Inferior parietal cortex (tissue), 1 donor: ENCODE measurements at regions not wholly inside any gene's neighbourhood (a gene's known extent, or its start where the extent isn't known, plus 50 kb on each side); places are given as distances from the start of the nearest gene placed in this dataset.
"Not testable (repeated sequence)": the region's sequence is repeated elsewhere in the genome, so short reads cannot be mapped to it uniquely, and the experiment has no call there.

Experiments
- DNase-seq: peaks from one replicate; pipeline ENCODE4 v3.0.0-alpha.2; 2016; ENCODE audit errors: extremely low spot score

DNA sequence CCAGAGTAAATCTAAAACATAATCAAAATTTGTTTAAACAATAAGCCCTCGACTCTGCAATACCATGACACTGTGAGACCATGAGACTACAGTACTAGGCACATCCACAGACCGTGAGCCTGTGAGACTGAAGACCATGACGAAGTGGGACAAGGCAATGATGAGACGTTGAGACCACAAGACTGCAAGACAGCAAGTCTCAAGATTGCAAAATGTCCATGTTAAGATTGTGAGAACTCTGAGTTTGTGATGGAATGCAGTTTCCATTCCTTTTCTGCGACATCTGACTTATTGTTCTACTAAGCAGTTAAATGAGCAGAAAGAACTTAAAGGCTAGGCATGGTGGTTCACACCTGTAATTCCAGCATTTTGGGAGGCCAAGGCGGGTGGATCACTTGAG, 102.1 kb upstream of the PHACTR1 start:
- no peak for DNase-seq

DNA sequence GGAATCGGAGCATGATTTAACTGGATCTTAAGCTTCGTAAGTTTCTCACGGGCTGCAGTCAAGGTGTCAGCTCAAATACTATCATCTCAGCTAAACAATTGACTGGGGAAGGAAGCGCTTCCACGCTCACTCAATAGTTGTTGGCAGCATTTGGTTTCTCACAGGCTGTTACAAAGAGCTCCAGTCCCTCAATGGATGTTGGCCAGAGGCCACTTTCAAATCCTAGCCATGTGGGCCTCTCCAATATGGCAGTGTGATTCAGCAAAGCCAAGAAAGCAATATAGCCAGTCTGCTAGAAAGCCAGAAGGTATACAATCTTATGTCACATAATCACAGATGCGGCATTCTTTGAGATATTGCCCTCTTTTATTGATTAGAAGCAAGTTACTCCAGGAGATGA, 98.3 kb upstream of the PHACTR1 start:
- no peak for DNase-seq

DNA sequence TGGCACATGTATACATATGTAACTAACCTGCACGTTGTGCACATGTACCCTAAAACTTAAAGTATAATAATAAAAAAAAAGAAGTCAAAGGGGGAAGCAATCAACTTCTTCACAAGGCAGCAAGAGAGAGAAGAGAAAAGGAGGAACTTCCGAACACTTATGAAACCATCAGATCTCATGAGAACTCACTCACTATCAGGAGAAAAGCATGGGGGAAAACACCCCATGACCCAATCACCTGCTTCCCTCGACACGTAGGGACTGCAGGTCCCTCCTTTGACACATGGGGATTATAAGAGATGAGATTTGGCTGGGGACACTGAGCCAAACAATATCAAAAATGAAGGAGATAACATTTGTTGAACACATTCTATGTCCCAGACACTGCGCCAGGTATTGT, 94.8 kb upstream of the PHACTR1 start:
- DNase-seq = no peak

DNA sequence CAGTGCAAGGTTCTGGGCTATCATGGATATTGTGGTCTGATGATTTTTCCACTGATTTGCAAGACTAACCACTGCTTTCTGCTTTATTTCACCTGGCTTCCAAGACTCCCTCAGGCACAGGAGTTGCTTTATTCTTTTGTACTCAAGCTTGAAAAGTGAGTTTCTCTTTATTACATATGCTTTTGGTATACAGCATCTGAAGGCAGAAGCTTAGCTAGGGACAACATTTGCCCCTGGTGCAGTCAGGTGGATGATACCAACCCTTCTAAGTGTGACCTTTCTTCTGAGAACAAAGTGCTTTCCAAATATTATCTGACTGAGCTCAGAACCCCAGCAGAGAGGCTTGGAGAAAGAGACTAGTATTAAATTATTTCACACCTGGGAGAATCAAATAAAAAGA, 94.0 kb upstream of the PHACTR1 start:
- no peak for DNase-seq

DNA sequence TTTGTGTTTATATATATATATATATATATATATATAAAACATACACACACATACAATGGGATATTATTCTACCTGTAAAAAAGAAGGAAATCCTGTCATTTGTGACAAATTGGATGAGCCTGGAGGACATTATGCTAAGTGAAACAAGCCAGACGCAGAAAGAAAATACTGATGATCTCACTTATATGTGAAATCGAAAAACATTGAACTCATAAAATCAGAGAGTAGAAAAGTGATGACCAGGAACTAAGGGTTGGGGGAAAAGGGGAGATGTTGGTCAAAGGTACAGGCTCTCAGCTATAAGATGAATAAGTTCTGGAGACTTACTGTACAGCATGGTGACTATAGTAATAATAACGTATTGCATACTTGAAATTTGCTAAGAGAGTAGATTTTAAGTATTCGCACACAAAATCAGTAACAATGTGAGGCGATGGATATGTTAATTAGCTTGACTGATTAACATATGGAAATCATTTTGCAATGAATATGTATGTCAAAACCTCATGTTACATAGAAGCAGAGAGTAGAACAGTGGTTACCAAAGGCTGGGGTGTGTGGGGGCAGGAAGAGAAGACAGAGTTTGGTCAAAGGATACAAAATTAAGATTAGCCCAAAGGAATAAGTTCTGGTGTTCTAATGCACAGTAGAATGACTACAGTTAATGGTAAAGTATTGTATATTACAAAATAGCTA, 92.3 kb upstream of the PHACTR1 start:
- DNase-seq = no peak

DNA sequence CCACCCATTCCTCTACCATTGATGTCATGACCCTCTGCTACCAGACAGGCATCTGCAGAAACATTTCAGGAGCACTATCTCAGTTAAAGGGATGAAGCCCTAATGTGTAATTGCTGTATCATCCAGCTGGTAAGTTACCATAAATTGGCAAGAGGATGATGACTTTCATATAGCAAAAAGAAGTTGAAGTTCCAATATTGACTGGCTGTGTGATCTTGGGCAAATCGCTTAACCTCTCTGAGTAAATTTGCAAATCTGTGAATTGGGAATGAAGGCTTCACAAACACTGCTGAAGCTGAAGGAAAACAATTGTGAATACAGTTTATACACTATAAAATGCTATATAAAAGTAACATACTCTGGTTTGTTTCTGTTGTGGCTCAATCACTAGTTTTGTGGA, 89.5 kb upstream of the PHACTR1 start:
- DNase-seq = no peak

DNA sequence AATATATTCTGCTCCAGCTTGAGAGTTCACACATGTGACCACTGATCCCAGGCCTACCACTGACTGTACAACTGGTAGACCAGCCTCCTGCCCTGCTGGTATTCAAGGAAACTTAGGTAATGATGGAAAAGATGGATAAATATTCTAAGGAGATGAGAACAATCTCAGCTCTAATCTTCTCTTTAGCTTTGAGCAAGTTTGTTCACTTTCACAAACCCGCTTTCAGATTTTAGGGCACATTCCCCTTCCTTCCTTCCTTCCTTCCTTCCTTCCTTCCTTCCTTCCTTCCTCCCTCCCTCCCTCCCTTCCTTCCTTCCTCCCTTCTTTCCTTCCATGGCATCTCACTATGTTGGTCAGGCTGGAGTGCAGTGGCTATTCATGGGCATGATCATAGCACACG, 88.2 kb upstream of the PHACTR1 start:
- no peak for DNase-seq

DNA sequence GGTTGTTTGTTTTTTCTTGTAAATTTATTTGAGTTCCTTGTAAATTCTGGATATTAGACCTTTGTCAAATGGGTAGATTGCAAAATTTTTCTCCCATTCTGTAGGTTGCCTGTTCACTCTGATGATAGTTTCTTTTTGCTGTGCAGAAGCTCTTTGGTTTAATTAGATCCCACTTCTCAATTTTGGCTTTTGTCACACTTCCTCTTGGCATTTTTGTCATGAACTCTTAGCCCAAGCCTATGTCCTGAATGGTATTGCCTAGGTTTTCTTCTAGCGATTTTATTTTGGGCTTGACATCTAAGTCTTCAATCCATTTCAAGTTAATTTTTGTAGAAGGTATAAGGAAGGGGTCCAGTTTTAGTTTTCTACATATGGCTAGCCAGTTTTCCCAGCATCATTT, 82.8 kb upstream of the PHACTR1 start:
- not testable (repeated sequence) for DNase-seq

DNA sequence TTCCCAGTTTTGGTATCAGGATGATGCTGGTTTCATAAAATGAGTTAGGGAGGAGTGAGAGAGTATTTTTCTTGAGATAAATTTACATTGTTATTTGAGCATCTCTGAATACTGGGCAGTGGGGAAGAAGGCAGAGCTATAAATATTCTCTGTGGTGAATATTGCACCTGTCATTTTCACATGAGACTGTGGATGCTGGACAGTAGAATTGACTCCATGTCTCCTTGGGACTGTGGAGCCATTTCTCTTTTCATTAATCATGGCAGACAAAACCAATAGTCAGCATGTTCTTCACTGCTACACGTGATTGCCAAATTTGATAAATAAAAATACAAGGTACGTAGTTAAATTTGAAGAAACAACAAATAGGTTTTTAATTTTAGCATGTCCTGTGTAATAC, 81.2 kb upstream of the PHACTR1 start:
- DNase-seq = no peak

DNA sequence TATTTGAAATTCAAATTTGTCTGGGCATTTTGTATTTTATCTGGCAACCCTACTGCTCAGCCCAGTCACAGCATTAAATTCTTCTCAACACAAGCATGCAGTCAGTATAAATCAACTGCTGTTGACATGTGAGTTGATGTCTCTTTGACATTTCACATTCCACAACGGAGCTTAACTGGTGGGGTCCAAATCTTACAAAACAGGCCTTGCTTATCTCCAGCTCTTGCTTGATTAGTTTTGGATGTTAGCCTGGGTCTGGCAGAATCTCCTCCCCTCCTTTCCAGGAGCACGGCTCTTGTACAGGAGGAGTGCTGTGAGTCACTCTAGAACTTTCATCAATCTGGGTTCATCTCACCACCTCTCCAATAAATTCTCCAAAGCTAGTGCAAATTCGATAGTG, 80.8 kb upstream of the PHACTR1 start:
- no peak for DNase-seq

DNA sequence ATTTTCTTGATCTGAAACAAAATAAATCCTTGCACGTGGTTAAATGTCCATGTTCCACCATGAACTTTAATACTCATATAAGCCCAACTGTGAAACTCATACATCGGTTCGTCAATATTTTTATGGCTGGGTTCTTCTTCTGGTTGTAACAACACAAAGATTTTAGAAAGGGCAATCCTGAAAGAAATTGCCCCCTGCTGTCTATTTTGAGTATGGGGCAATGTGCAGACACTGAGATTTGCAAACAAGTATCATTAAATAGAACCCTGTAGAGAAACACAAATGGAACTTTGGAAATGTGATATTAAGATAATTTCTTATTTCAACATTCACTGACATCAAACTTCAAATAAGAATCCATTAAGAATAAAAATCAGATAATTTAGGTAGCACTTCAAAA, 80.2 kb upstream of the PHACTR1 start:
- DNase-seq = no peak

DNA sequence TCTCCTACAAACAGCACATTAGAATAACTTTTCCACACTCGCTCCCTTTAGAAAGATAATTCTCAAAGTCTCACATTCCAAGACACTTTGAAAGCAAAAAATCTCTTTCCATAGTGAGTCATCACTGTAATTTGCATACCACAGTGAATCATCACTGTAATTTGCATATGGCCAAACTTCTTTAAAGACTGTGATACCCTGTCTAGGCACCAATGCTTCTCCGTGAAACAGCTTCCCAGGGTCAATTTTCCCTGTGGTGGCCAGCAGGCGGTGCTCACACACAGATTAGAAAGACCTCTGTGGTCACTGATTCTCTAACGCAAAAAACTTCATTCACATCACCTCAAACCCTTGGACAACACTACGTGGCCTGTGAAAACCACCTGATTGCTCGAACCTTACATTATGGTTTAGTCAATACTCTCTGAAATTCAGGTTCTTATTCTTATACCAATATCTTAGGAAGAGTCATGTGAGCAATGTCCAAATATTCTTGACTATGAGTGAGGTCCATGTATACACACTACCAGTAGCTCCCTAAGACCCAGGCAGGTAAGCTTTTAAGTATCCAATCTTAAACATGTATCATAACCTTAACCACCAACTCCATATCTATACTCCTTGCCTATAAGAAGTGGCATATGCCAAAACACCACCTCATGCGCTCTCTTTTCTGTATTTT, 78.5 kb upstream of the PHACTR1 start:
- DNase-seq = peak; percentile 69

DNA sequence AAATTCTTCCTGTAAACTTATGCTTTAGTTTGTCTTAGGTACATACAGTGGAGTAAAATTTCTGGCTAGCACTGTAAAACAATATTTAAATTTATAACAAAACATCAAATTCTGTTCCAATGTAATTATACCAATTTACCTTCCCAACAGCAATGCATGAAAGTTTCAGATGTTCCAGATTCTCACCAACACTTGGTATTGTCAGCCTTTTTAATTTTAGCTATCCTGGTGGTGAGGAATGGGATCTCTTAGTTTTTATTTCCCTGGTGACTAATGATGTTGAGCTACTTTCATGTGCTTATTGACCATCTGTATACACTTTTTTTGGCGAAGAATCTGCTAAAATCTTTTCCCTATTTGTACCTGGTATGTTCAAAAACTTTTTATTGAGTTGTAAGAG, 76.1 kb upstream of the PHACTR1 start:
- no peak for DNase-seq

DNA sequence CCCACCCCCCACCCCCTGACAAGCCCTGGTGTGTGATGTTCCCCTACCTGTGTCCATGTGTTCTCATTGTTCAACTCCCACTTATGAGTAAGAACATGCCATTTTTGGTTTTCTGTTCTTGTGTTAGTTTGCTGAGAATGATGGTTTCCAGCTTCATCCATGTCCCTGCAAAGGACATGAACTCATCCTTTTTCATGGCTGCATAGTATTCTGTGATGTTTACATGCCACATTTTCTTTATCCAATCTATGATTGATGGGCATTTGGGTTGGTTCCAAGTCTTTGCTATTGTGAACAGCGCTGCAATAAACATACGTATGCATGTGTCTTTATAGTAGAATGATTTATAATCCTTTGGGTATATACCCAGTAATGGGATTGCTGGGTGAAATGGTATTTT, 74.8 kb upstream of the PHACTR1 start:
- DNase-seq = not testable (repeated sequence)

DNA sequence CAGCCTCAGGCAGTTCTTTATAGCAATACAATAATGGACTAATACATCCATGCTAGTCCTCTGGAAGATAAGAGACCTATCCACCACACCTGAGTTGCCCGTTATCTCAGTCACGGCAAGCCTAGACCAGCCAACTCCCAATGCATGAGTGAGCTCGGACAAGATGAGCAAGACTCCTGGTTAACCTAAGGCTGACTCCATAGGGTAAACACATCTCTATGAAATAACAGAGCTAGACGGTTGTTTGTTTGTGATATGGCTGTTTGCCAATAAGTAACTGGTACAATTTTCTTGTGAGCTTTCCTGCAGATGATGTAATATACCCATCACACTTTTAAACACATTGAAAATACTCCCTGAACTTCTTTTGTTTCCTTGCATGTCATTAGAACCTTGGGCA, 70.6 kb upstream of the PHACTR1 start:
- no peak for DNase-seq

DNA sequence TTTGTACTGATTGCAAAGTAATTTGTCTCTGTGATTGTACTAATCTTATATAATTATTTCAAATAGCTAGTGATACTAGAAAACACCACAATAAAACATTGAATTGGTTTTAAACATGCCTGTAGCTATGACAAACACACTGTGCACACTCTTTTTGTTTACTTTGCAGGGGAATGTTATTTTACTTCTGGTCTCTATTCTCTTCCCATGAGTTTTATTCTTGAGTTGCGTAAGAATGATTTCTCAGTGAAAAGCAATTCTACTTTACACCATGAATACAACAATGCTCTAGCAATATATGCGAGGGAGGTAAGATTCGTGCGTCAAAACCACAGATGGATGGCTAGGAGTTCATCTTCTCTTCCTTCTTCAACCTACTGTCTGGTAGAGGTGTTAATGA, 68.4 kb upstream of the PHACTR1 start:
- peak; percentile 33 for DNase-seq

DNA sequence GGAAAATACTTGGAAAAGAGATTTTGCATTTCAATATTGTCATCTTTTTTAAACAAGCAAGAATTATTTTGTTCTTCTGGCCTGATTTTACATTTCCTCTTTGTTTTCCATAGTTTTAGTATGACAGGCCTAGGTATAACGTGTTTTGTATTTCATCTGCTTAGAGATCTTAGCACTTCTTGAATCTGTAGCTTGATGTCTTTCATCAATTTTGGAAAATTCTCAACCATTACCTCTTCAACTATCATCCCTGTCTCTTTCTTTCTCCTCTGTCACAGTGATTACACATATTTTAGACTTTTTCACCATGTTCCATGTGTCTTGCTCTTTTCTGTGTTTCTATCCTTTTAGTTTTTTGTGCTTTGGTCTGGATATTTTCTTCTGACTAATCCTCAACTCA, 67.2 kb upstream of the PHACTR1 start:
- no peak for DNase-seq

DNA sequence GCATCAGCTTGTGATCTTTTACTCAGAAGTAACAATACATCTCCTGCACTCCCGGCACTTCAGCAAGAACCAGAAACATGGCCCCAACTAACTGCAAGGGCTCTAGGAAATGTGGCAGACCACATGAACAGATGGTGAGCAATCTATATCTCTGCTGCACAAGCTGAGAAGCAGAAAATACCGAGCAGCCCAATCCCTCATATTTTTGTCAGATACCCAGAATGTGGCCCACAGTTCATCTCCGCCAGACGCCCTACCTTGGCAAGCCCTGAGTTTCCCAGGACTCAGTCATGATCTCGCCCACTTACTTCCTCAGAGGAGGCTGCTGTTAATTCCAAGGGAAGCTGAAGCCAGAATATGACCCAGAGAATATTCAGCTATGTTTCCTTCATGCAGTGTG, 63.1 kb upstream of the PHACTR1 start:
- peak; percentile 26 for DNase-seq

DNA sequence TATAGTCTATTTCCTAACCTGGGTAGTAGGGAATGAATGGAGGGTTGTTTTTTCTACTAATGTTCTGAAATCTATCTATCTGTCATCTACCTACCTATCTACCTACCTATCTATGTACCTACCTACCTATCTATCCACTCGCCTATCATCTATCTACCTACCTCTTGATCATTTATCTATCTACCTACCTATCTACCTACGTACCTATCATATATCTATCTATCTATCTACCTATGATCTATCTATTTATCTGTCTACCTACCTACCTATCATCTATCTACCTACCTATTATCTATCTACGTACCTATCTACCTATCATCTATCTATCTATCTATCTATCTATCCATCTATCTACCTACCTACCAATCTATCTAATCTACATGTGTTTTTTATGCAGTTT, 62.5 kb upstream of the PHACTR1 start:
- DNase-seq = no peak

DNA sequence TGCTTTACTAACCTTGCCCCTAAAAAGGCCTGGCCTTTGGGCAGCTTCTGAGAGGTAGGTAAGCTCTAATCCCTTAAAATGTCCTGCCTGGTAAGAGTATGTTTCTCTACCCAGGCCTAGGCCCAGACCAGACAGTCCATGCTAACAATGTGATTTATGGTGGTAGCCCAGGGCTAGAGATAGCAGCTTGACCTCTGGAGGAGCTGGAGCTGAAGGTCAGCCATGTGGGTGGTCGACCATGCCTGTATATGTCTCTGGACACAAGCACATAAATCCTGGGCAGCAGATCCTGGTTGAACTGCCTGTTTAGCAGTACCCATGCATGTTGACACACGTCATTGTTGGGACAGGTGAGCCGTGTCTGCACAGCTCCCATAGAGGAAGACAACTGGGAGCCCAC, 62.1 kb upstream of the PHACTR1 start:
- DNase-seq = no peak

DNA sequence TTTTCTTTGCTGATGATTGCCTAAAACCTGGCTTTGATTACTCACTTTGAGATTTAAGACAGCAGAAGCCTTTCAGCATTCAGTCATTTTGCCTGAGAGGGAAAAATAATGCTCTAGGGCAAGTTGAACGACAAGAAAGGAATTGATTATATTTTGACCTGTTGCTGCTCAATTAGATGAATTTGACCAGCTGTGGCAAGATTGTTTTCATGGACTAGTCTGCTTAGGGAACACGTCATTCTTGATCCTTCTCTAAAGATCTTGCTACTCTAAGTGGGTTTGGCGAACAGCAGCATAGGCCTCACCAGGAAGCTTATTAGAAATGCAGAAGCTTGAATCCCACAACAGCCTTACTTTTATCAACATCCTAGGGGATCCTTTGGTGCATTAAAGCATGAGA, 59.7 kb upstream of the PHACTR1 start:
- DNase-seq = no peak

DNA sequence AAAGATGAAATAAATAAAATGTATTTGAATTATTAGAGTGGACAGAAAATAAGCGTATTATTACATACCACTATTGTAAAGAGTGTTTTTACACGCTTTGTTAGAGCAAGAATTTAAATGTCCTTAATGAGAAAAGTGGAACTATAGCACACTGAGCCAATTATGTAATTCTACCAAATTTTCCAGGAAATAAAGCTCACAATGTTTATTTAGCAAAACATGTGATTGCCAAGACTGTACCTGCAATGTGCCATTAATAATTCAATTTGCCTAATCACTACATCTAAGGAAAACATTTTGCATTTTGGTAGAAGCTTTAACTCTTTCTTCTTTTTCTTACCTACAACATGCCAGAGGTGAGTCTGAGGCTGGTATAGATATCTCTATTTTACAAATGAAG, 58.7 kb upstream of the PHACTR1 start:
- DNase-seq = no peak

DNA sequence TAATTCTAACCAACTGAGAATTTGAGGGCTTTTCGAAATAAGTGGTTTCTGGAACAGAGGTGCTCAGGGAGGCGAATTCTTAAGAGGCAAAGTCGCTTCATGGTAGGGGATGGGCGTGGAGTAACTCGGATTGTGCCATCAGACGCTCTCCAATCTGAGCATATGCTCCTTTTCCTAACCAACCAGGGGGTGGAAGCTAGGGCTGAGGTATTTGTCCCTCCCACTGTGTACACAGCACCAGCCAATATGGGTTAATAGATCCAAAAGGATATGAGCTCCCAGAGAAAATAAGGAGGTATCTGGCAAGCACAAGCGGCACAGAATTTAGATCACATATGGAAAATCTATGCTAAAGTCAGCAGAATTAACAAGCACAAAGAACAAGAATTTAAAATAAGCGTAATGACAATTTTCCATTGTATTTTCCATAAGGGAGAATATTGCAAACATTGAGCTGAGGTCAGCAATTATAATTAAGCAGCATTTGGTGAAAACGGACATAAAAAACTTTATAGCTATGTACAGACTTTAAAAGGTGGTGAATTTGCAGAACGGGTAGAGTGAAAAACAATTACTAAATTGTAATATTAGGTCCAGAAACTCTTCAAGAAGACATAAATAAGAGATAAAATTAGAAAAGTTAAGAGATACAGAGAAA, 55.0 kb upstream of the PHACTR1 start:
- DNase-seq = no peak
